IPS-18c (cell line): ENCODE measurements at regions not wholly inside any gene's neighbourhood (a gene's known extent, or its start where the extent isn't known, plus 50 kb on each side); places are given as distances from the start of the nearest gene placed in this dataset.

Source experiments
- H3K4me3 ChIP-seq: 2 replicates; pipeline ENCODE4 v1.7.0; 2013; ENCODE audit warnings: low read depth, mild to moderate bottlenecking, low read length, moderate library complexity; ENCODE audit not compliant: insufficient read depth
- H3K9me3 ChIP-seq: one replicate; pipeline ENCODE4 v1.6.1; 2013; ENCODE audit warnings: mild to moderate bottlenecking, low read length, moderate library complexity; ENCODE audit not compliant: control insufficient read depth, insufficient read depth

- peaks cover 3% of the 10 kb centered on the region for H3K9me3 ChIP-seq
Observed at GRCh38 chrX:125266153-125266660, 53.5 kb upstream of the TEX13C start.

More at GRCh38 chrX:125266153-125266660, 53.5 kb upstream of the TEX13C start:
- H3K4me3 ChIP-seq, result no peak overlapping the region
